Kidney epithelial cell (primary cell): ENCODE measurements at regions not wholly inside any gene's neighbourhood (a gene's known extent, or its start where the extent isn't known, plus 50 kb on each side); places are given as distances from the start of the nearest gene placed in this dataset.

ENCODE experiments used
- DNase-seq: peaks from one replicate; pipeline ENCODE4 v3.0.0-alpha.2; 2010; ENCODE audit warnings: low read depth
- H3K27me3 ChIP-seq: 2 replicates; pipeline ENCODE4 v1.6.0; 2011; ENCODE audit warnings: low read length; ENCODE audit not compliant: control insufficient read depth, insufficient read depth
- H3K36me3 ChIP-seq: 2 replicates; pipeline ENCODE4 v1.5.1; 2011; ENCODE audit warnings: low read length; ENCODE audit not compliant: control insufficient read depth, insufficient read depth
- H3K4me3 ChIP-seq: 2 replicates; pipeline ENCODE4 v1.5.1; 2011; ENCODE audit warnings: low read depth, mild to moderate bottlenecking, control low read depth, low read length
- CTCF ChIP-seq: IDR thresholded peaks from 2 replicates; pipeline ENCODE4 v1.5.1; 2011; ENCODE audit warnings: mild to moderate bottlenecking, moderate library complexity, low read length, control low read depth, inconsistent platforms; ENCODE audit not compliant: insufficient read depth, poor library complexity, severe bottlenecking

- Histone ChIP-seq H3K27me3 (peaks cover 24% of the 10 kb centered on the region), H3K4me3 (no peak overlapping the region), H3K36me3 (no peaks in the 10 kb centered on the region)
- DNase-seq: no peak
- TF ChIP-seq CTCF: no peak
These were observed 91.7 kb upstream of the SHISAL1 start for GRCh38 chr22:44404341-44405020.

- no peak overlapping the region for H3K4me3 ChIP-seq
- TF ChIP-seq CTCF: no peak
- no peak for DNase-seq
- peaks cover 21% of the 10 kb centered on the region for H3K27me3 ChIP-seq
- no peaks in the 10 kb centered on the region for H3K36me3 ChIP-seq
These were observed 91.0 kb upstream of the SHISAL1 start for GRCh38 chr22:44403602-44404329.

GRCh38 chr22:44403166-44403565 lies 90.4 kb upstream of the SHISAL1 start:
- no peak for TF ChIP-seq CTCF
- DNase-seq: no peak
- H3K27me3 ChIP-seq: peaks cover 20% of the 10 kb centered on the region
- no peak overlapping the region for H3K4me3 ChIP-seq
- no peaks in the 10 kb centered on the region for H3K36me3 ChIP-seq

- Histone ChIP-seq H3K27me3 (peaks cover 20% of the 10 kb centered on the region), H3K4me3 (no peak overlapping the region), H3K36me3 (no peaks in the 10 kb centered on the region)
- no peak for DNase-seq
- no peak for TF ChIP-seq CTCF
These were observed 89.7 kb upstream of the SHISAL1 start for GRCh38 chr22:44402196-44403111.

GRCh38 chr22:44401783-44402110 lies 89.0 kb upstream of the SHISAL1 start:
- TF ChIP-seq CTCF: no peak
- Histone ChIP-seq H3K4me3 (no peak overlapping the region), H3K36me3 (no peaks in the 10 kb centered on the region), H3K27me3 (peaks cover 24% of the 10 kb centered on the region)
- no peak for DNase-seq
